ENCODE measurements at regions not wholly inside any gene's neighbourhood (a gene's known extent, or its start where the extent isn't known, plus 50 kb on each side); places are given as distances from the start of the nearest gene placed in this dataset.

- TF ChIP-seq CTCF (IDR thresholded peaks at IDR 0.05) (no peak), EZH2 (IDR thresholded peaks at IDR 0.05) (no peak), EZH2phosphoT487 (IDR thresholded peaks at IDR 0.05) (no peak)
Observed at GRCh38 chr2:12232876-12233275, 483.9 kb upstream of the TRIB2 start.
